ENCODE measurements at regions not wholly inside any gene's neighbourhood (a gene's known extent, or its start where the extent isn't known, plus 50 kb on each side); places are given as distances from the start of the nearest gene placed in this dataset.

- TF ChIP-seq SIN3A (IDR thresholded peaks at IDR 0.05; ENCODE audit: borderline replicate concordance, insufficient read depth, low read length) (no peak), POLR2AphosphoS5 (IDR thresholded peaks at IDR 0.05; ENCODE audit: low read depth, low read length) (no peak), TAF1 (IDR thresholded peaks at IDR 0.05; ENCODE audit: borderline replicate concordance, insufficient read depth, low read length) (no peak), REST (IDR thresholded peaks at IDR 0.05; ENCODE audit: insufficient read depth in 1 of 2, low read depth in 2 of 2, low read length in 2 of 2) (no peak), FOXP2 (optimal IDR thresholded peaks at IDR 0.05; ENCODE audit: borderline replicate concordance, extremely low read depth, extremely low read length, insufficient read depth) (no peak)
These were observed 370.9 kb downstream of the SH2D4B start for GRCh38 chr10:80908611-80909010.

Measured in PFSK-1 (cell line).